A673 (cell line): ENCODE measurements at regions not wholly inside any gene's neighbourhood (a gene's known extent, or its start where the extent isn't known, plus 50 kb on each side); places are given as distances from the start of the nearest gene placed in this dataset.

Experiments
- EZH2 ChIP-seq: fragments of 200-600 bp; sonication (generic); IDR thresholded peaks from 2 replicates; pipeline ENCODE4 v1.6.1; 2017; ENCODE audit warnings: borderline replicate concordance, low read depth, mild to moderate bottlenecking, mixed read lengths, antibody characterized with exemption, low read length; ENCODE audit not compliant: poor library complexity, severe bottlenecking
- TF ChIP-seq, protein P1 (sequence below): fragments of 300-800, 200-600 bp; sonication (generic); conservative IDR thresholded peaks from 2 replicates; pipeline ENCODE4 v1.5.1; 2017; ENCODE audit warnings: low read depth, mild to moderate bottlenecking, antibody characterized with exemption, low read length, moderate library complexity, mixed read lengths

DNA sequence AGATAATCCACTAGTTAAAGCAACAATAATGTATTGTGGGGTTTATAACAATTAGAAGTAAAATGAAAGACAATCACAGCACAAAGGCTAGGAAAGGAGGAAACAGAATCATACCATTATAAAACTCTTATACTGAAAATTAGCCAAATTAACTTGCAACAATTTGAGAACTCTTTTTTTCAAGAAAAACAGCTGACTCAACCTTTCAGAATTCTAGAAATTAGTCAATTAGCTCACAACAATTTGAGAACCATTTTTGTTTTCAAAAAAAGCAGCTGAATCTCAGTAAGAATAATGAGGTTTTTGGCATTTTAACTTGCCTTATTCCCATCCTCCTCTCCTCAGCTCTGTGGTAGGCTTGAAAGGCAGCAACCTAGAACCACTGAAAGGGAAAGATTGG is 269.9 kb downstream of the NPR3 start:
- TF ChIP-seq, protein P1, sequence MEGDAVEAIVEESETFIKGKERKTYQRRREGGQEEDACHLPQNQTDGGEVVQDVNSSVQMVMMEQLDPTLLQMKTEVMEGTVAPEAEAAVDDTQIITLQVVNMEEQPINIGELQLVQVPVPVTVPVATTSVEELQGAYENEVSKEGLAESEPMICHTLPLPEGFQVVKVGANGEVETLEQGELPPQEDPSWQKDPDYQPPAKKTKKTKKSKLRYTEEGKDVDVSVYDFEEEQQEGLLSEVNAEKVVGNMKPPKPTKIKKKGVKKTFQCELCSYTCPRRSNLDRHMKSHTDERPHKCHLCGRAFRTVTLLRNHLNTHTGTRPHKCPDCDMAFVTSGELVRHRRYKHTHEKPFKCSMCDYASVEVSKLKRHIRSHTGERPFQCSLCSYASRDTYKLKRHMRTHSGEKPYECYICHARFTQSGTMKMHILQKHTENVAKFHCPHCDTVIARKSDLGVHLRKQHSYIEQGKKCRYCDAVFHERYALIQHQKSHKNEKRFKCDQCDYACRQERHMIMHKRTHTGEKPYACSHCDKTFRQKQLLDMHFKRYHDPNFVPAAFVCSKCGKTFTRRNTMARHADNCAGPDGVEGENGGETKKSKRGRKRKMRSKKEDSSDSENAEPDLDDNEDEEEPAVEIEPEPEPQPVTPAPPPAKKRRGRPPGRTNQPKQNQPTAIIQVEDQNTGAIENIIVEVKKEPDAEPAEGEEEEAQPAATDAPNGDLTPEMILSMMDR = no peak
- no peak for TF ChIP-seq EZH2
